ENCODE measurements at regions not wholly inside any gene's neighbourhood (a gene's known extent, or its start where the extent isn't known, plus 50 kb on each side); places are given as distances from the start of the nearest gene placed in this dataset.

- no peak for DNase-seq (ENCODE audit: low read depth)
Measured at GRCh38 chr17:65444049-65444448, 117.4 kb downstream of the AXIN2 start.

DNA sequence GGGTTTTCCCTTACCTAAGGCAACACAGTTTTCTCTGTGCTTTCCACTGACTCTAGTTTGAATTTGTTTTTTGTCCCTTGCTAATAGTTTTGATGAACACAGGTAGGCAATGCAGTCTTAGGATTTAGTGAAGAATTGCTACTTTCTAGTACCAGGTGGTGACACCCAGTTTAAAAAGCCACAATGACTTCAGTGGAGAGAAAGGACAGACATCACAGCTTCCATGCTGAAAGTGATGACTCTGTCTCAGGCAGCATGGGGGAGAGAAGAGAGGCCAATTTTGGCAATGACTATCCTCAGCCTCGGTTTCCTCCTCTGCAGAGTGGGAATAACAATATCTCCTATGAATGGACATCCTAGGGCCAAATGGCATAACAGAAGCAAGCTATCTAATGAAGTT is 118.8 kb downstream of the AXIN2 start:
- no peak for DNase-seq (ENCODE audit: low read depth)

DNA sequence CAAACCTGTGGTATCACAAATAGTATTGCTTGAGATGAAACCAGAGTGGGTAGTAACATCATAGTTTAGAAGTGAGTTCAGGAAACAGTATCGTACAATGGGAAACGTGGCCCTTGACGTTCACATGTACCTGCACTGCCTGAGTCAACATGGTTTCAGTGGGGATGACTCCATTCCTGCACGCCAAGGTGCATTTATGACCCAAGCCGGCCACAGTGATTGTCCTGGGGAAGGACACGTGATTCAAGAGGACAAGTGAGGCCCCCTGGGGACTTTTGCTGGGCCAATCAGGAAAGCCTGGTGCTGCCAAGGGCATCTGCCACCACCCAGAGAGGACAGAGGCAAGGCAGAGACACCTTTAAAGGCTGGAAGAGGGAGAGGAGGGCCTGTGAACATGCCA is 119.2 kb downstream of the AXIN2 start:
- DNase-seq (ENCODE audit: low read depth): no peak

GRCh38 chr17:65441053-65441605 is 120.3 kb downstream of the AXIN2 start:
- DNase-seq (ENCODE audit: low read depth): no peak

DNA sequence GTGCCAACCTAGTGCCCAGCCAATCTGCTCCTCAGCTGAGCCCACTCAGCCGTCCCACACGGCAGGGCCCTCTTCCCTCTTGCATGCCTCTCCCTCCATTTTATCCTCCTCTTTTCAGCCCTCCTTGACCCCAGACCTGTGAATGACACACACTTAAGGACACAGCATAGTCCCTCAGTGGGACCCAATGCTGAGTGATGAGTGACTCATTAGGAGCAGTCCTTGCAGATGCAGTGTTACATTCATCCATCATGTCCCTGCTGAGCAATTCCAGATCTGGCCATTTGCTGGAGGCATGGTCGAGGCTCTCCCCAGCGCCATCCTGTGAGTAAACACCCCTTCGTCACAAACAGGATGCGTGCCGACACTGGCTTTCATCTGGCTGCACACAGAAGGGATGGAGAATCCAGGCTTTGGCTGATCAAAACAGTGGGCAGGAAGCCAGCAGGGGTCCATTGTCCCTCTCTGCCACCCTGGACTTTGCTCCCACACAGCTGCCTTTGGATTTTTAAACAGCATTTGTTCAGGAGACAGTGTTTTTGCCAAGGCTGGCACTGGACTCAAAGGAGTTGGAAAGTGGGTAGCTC is 122.6 kb downstream of the AXIN2 start:
- DNase-seq (ENCODE audit: low read depth): no peak

DNA sequence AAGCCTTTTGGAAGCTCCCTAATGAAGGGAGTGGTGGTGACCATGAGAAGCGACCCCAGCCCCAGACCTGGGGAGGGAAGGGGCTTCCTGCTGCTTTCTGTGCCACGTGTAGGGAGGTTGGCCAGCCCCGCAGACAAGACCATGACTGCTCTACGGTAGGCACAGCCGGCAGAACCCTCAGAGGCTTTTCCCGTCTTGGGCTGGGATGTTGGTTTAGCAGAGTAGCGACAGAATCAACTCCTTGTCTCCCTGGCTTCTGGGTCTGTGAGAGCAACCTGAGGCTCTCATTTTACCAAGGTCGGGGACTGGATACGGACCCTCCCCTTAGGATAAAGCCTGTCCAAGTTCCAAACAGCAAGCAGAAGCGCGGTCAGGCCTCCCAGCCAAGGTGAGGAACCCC is 123.3 kb downstream of the AXIN2 start:
- no peak for DNase-seq (ENCODE audit: low read depth)

DNA sequence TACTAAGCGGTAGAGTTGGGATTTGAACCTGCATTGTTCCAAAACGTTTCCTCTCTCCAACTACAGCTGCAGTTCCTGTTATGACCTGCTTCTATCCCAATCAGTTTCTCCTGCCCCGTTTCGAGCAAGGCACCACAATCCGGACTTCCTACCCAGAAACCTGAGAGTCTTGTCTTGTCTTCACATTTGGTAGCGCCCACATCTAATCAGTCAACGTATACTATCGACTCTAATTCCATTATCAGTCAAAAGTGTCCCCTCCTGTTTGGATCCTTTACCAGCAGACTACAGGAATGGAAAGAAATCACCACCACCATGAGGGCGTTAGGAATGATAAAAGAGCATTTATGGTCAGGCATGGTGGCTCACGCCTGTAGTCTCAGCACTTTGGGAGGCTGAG is 124.6 kb downstream of the AXIN2 start:
- no peak for DNase-seq (ENCODE audit: low read depth)

DNA sequence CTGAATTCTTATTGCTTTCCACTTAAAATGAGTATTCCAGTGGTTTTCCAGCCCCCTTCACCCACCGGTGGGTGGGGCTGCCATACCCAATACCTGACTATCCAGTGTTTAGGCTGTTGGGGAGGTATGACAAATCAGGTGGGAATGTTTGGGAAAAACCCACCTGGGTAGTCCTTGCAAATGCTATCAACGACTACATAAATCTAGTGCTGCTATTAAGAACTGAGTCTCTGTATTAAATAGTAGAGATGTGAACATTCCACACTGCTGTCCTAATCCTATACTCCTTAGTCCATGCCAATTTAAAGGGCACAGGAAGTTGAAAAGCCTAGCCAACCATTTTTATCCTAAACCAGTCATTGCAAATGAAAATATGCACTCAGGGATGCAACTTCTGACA is 126.6 kb downstream of the AXIN2 start:
- DNase-seq (ENCODE audit: low read depth): no peak

GRCh38 chr17:65434251-65434650 is 127.2 kb downstream of the AXIN2 start:
- DNase-seq (ENCODE audit: low read depth): no peak

GRCh38 chr17:65433592-65433991 is 127.9 kb downstream of the AXIN2 start:
- no peak for DNase-seq (ENCODE audit: low read depth)

GRCh38 chr17:65433157-65433556 is 128.3 kb downstream of the AXIN2 start:
- no peak for DNase-seq (ENCODE audit: low read depth)

- no peak for DNase-seq (ENCODE audit: low read depth)
Measured at GRCh38 chr17:65431116-65431515, 130.3 kb downstream of the AXIN2 start.

- no peak for DNase-seq (ENCODE audit: low read depth)
Measured at GRCh38 chr17:65430209-65430833, 131.1 kb downstream of the AXIN2 start.

GRCh38 chr17:65423346-65424140 is 137.9 kb downstream of the AXIN2 start:
- DNase-seq (ENCODE audit: low read depth): no peak

- no peak for DNase-seq (ENCODE audit: low read depth)
Measured at GRCh38 chr17:65418622-65419021, 142.8 kb downstream of the AXIN2 start.

DNA sequence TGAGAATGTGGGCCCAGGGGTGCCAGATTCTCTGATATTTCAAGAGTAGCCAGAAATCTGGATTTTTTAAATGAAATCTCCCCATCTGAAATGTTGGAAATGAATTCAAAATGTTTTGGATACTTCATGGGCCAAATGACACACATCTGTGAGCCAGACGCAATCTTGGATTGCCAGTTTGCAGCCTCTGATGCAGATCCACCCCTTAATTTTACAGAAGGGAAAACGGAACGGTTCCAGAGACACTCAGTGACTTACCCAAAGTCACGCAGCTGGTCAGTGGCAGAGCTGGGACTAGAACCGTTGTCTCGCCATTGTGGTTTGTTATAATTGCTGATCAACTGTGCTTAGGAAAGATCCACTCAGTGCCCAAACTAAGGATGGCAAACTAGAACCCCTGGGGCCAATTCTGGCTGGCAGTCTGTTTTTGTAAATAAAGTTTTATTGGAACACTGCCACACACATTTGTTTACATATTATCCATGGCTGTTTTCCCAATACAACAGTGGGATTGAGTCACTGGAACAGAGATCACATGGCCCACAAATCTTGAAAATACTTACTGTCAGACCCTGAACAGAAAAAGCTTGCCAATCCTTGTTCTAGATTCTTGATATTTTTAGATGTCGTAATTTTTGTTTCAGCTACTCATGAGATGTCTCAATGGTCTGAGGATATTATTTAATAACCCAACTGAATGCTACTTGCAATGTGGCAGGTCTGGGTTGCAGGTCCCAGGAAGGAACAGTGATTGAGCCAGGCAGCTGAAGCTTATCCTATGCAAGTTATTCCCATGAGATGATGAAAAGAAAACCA is 143.8 kb downstream of the AXIN2 start:
- peak; percentile 29 for DNase-seq (ENCODE audit: low read depth)

GRCh38 chr17:65415991-65416390 is 145.5 kb downstream of the AXIN2 start:
- no peak for DNase-seq (ENCODE audit: low read depth)

- DNase-seq (ENCODE audit: low read depth): no peak
Measured at GRCh38 chr17:65413390-65413789, 148.1 kb downstream of the AXIN2 start.

DNA sequence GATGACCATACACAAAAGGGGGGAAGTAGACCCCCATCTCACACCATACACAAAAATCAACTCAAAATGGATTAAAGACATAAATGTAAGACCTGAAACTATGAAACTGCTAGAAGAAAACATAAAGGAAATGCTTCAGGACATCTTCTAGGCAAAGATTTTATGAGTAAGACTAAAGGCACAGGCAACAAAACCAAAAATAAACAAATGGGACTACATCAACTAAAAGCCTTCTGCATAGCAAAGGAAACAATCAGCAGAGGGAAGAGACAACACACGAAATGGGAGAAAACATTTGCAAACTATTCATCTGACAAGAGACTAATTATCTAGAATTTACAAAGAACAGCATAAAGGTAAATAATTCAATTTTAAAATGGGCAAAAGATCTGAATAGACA is 152.1 kb downstream of the AXIN2 start:
- DNase-seq (ENCODE audit: low read depth): no peak

- DNase-seq (ENCODE audit: low read depth): no peak
Measured at GRCh38 chr17:65408050-65408449, 153.4 kb downstream of the AXIN2 start.

- no peak for DNase-seq (ENCODE audit: low read depth)
Measured at GRCh38 chr17:65407017-65407416, 154.4 kb downstream of the AXIN2 start.

DNA sequence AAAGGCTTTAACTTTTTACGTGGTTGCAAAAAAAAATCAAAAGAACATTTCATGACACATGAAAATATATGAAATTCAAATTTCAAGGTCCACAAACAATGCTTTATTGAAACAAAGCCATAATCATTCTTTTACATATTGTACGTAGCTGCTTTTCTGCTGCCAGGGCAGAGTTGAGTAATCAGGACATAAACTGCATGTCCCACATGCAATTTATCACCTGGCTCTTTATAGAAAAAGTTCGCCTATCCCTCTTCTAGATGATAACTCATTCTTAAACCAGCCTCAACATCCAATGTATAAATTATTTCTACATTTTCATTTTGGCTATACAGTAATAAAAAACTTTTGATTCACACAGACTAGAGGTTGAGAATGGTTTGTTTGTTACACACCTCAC is 154.9 kb downstream of the AXIN2 start:
- DNase-seq (ENCODE audit: low read depth): no peak

Data from stromal cell of bone marrow (primary cell).